Heart right ventricle (tissue), 16 donors: ENCODE measurements at regions not wholly inside any gene's neighbourhood (a gene's known extent, or its start where the extent isn't known, plus 50 kb on each side); places are given as distances from the start of the nearest gene placed in this dataset.

ENCODE experiments used
- ATAC-seq, 8 donors: fragments of 200-7000 bp; cut with Tn5 transposase; one replicate each; pipeline ENCODE4 v1.9.1; 2020; ENCODE audit warnings: mild to moderate bottlenecking in 8 of 8, moderate library complexity in 8 of 8, moderate number of reproducible peaks in 1 of 8
- DNase-seq, 2 donors: peaks; one replicate each; pipeline ENCODE4 v3.0.0-alpha.2; 2020
- H3K27ac ChIP-seq, 10 donors: fragments of 200-600 bp; sonication (generic) in 2 of 10; one replicate each; pipeline versions ENCODE4 v1.5.0 to v1.8.0; 2020 to 2022; ENCODE audit warnings: mild to moderate bottlenecking in 3 of 10
- H3K27me3 ChIP-seq, 7 donors: fragments of 200-600 bp; one replicate each; pipeline ENCODE4 v1.8.0; 2021 to 2022; ENCODE audit warnings: mild to moderate bottlenecking in 2 of 7
- H3K36me3 ChIP-seq, 9 donors: fragments of 200-600 bp; sonication (generic) in 1 of 9; one replicate each; pipeline versions ENCODE4 v1.5.0 to v1.8.0; 2020 to 2022; ENCODE audit warnings: mild to moderate bottlenecking in 2 of 9
- H3K4me1 ChIP-seq, 9 donors: fragments of 200-600 bp; sonication (generic) in 1 of 9; one replicate each; pipeline versions ENCODE4 v1.5.0 to v1.8.0; 2020 to 2022; ENCODE audit warnings: mild to moderate bottlenecking in 4 of 9
- H3K4me3 ChIP-seq, 10 donors: fragments of 200-600 bp; sonication (generic) in 2 of 10; one replicate each; pipeline versions ENCODE4 v1.5.0 to v1.8.0; 2020 to 2022; ENCODE audit warnings: mild to moderate bottlenecking in 7 of 10, moderate library complexity in 2 of 10
- H3K9me3 ChIP-seq, 11 donors: fragments of 200-600 bp in 10 of 11; sonication (generic) in 2 of 11; one replicate each; pipeline versions ENCODE4 v1.5.0 to v1.8.0; 2013 to 2022; ENCODE audit warnings: mild to moderate bottlenecking in 2 of 11, control low read depth in 1 of 11, moderate library complexity in 1 of 11
- CTCF ChIP-seq, 9 donors: fragments of 200-600 bp; sonication (generic) in 2 of 9; IDR thresholded peaks; one replicate each; pipeline versions ENCODE4 v1.5.0 to v1.8.0; 2021 to 2022; ENCODE audit warnings: antibody characterized with exemption in 9 of 9, mild to moderate bottlenecking in 5 of 9, moderate library complexity in 1 of 9
- WGBS, 2 donors: extraction: QIAGEN DNeasy Blood & Tissue Kit; methylation state at CpG; one replicate each; pipeline ENCODE4 v1.1.7; 2013; ENCODE audit warnings: inconsistent platforms in 1 of 2; 5-methylcytosine and 5-hydroxymethylcytosine counted together
- intact Hi-C, 10 donors: fragments of 100-400 bp; cut with DNase I; formaldehyde crosslinking; loops; one replicate each; pipeline versions ENCODE4 v1.11.1 to v1.14.2; 2022
- donor health status: Arrhythmogenic right ventricular cardiomyopathy.
- donor health status: ischemic (EF 13 %, LVEDD 7.1; RV severe dilation, severe dysfunction).
- donor health status: healthy with polysubstance abuse.
- donor health status: DM: no; HTN: yes; CAD: no.
- donor health status: DM: no; HTN: no; CAD: no.
- donor health status: ischemic (EF 25% LVEDD 6.9; RV normal size, moderate dysfunction).
- donor health status: ischemic (EF 25% LVEDD 5.7; RV mildly dilated, moderate dysfunction).
- donor health status: healthy.
- donor health status: DM: yes; HTN: yes; CAD: no.
- donor health status: Ischemic cardiomyopathy.
- donor health status: ischemic (EF 35%, LVEDD 5.7; RV mildly dilated, moderate dysfunction).
- donor health status: nonischemic (EF 11% LVEDD 7.7; RV severe dilation, severe dysfunction).
- donor health status: DM: yes; HTN: yes; CAD: no.
- donor health status: PGD.
- donor health status: ischemic (EF 29% LVEDD 5.4; RV normal size, mild dysfunction).
- donor health status: nonischemic (EF 23%, LVEDD 6.1; RV moderate dilation, normal function).

GRCh38 chr2:235135195-235135965 is 183.6 kb downstream of the SH3BP4 start:
- TF ChIP-seq CTCF (IDR thresholded peaks at IDR 0.05): no peak
- intact Hi-C loops: loop anchor here in 8 of 10 donors (2.0 to 10.0 kb wide), 8 partner anchors 359 to 612 kb away; partner anchors contain the start of gene AGAP1 (in 2 of the 8)
- Histone ChIP-seq H3K9me3 (no peaks in the 10 kb centered on the region), H3K4me1 (peaks cover 0 to 4% (median 0%) of the 10 kb centered on the region in 9 donors), H3K4me3 (no peak overlapping the region), H3K36me3 (no peaks in the 10 kb centered on the region), H3K27ac (no peak overlapping the region), H3K27me3 (peaks cover 0 to 17% (median 0%) of the 10 kb centered on the region in 7 donors)
- 92 to 95% methylated on average over 4 of the region's 4 CpGs for WGBS, 2 donors
- ATAC-seq: no peak
- DNase-seq: no peak

- 39 to 41% methylated on average over 19 of the region's 19 CpGs for WGBS, 2 donors
- intact Hi-C loops: loop anchor here in 9 of 10 donors (1.0 to 10.0 kb wide), 11 partner anchors 359 to 611 kb away; partner anchors contain the start of gene AGAP1 (in 2 of the 9)
- peak; percentile 79 to 92 (median 88) for ATAC-seq
- DNase-seq: peak; percentile 79 to 80
- Histone ChIP-seq H3K27ac (no peak overlapping the region), H3K4me3 (no peak overlapping the region), H3K36me3 (no peaks in the 10 kb centered on the region), H3K27me3 (peaks cover 0 to 11% (median 0%) of the 10 kb centered on the region in 7 donors), H3K4me1 (peaks cover 0 to 4% (median 0%) of the 10 kb centered on the region in 9 donors), H3K9me3 (no peaks in the 10 kb centered on the region)
- peak; percentile 23 to 83 (median 75) for TF ChIP-seq CTCF (IDR thresholded peaks at IDR 0.05)
These were observed 184.3 kb downstream of the SH3BP4 start for GRCh38 chr2:235135990-235136561.

GRCh38 chr2:235138339-235138738 is 186.5 kb downstream of the SH3BP4 start:
- intact Hi-C loops: loop anchor here in 9 of 10 donors (2.0 to 10.0 kb wide), 8 partner anchors 356 to 609 kb away; partner anchors contain the start of gene AGAP1 (in 2 of the 9)
- Histone ChIP-seq H3K27ac (no peak overlapping the region), H3K9me3 (no peaks in the 10 kb centered on the region), H3K36me3 (no peaks in the 10 kb centered on the region), H3K4me1 (peaks cover 0 to 4% (median 0%) of the 10 kb centered on the region in 9 donors), H3K4me3 (no peak overlapping the region), H3K27me3 (no peaks in the 10 kb centered on the region)
- ATAC-seq (no peak), DNase-seq (no peak)
- 85 to 93% methylated on average over 10 of the region's 10 CpGs for WGBS, 2 donors
- TF ChIP-seq CTCF (IDR thresholded peaks at IDR 0.05): no peak

GRCh38 chr2:235139956-235140800 is 188.4 kb downstream of the SH3BP4 start:
- no peaks in the 10 kb centered on the region for H3K36me3 ChIP-seq
- no peak overlapping the region for H3K27ac ChIP-seq
- intact Hi-C loops: loop anchor here in 9 of 10 donors (2.0 to 10.0 kb wide), 8 partner anchors 355 to 607 kb away; partner anchors contain the start of gene AGAP1 (in 2 of the 9)
- DNase-seq (no peak), ATAC-seq (no peak)
- peaks cover 0 to 11% (median 0%) of the 10 kb centered on the region in 7 donors for H3K27me3 ChIP-seq
- peaks cover 0 to 4% (median 0%) of the 10 kb centered on the region in 9 donors for H3K4me1 ChIP-seq
- WGBS, 2 donors: 90 to 92% methylated on average over 19 of the region's 19 CpGs
- H3K9me3 ChIP-seq: no peaks in the 10 kb centered on the region
- no peak overlapping the region for H3K4me3 ChIP-seq
- TF ChIP-seq CTCF (IDR thresholded peaks at IDR 0.05): no peak
